Tongue (tissue), 1 donor: ENCODE measurements at regions not wholly inside any gene's neighbourhood (a gene's known extent, or its start where the extent isn't known, plus 50 kb on each side); places are given as distances from the start of the nearest gene placed in this dataset.
"Not testable (repeated sequence)": the region's sequence is repeated elsewhere in the genome, so short reads cannot be mapped to it uniquely, and the experiment has no call there.

ENCODE experiments used
- DNase-seq: peaks from one replicate; pipeline ENCODE4 v3.0.0-alpha.2; 2015

DNA sequence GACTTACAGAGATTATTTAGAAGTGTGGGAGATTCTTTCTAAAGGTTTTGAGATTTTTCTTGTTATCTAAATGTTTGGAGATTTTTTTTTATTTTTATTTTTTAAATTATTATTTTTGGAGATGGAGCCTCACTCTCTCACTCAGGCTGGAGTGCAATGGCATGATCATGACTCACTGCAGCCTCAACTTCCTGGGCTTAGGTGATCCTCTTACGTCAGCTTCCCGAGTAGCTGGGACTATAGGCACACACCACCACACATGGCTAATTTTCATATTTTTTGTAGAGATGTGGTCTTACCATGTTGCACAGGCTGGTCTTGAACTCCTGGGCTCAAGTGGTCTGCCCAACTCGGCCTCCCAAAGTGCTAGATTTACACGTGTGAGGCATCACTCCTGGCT, 694.5 kb downstream of the TLE1 start:
- DNase-seq: no peak

DNA sequence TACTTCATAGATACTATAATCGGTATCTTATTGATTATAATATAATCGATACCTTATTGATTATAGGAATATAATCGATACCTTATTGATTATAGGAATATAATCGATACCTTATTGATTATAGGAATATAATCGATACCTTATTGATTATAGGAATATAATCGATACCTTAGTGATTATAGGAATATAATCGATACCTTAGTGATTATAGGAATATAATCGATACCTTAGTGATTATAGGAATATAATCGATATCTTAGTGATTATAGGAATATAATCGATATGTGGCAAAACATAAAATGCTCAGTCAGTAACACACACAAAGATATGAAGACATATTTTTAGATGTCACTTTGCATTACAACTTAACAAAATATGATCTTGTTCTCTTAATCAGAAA, 703.8 kb downstream of the TLE1 start:
- DNase-seq: not testable (repeated sequence)

DNA sequence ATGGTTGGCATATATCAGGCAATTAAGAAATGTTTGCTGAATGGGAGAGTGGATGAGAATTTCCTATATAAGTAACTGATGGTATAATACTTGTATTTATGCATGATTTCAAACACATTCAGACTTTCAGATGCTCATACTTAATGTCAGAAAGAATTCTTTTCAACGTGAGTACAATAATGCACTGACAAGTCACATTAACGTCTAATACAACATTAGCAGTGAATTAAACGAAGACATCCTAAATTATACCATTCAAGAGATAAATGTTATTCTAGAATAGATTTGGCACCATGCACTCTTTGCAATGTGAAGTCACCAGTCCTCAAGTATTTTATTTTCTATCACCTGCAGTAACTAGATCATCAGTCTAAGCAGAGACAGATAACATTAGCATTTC, 712.9 kb downstream of the TLE1 start:
- no peak for DNase-seq

DNA sequence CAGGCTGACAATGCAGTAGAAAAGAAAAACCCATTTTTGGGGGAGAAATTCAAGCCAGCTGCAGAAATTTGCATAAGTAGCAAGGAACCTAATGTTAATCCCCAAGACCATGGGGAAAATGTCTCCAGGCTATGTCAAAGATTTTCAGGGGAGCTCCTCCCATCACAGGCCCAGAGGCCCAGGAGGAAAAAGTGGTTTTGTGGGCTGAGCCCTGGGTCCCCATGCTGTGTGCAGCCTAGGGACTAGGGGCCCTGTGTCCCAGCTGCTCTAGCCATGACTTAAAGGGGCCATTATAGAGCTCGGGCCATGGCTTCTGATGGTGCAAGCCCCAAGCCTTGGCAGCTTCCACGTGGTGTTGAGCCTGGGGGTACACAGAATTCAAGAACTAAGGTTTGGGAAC, 719.0 kb downstream of the TLE1 start:
- not testable (repeated sequence) for DNase-seq

DNA sequence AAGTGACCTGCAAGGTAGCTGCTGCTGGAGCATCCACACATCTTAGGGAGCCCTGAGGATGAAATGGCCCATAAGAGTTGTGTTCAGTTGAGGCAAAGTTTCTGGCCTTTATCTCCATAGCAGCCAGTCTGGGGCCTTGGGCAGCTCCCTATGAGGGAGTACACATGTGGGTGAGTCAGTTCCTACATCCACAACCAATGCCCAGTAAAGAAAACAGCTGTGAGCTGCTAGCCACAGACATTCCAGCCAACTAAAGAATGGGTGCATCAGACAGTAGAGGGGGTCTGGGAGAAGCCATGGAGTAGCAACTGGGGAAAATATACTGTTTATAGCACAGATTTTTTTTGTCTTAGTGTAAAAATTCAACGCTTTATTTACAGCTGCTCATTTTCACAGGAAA, 720.7 kb downstream of the TLE1 start:
- DNase-seq: no peak

GRCh38 chr9:80964914-80965313, 724.4 kb downstream of the TLE1 start:
- DNase-seq: no peak

GRCh38 chr9:80964374-80964773, 725.0 kb downstream of the TLE1 start:
- DNase-seq: no peak

GRCh38 chr9:80957801-80958200, 731.5 kb downstream of the TLE1 start:
- no peak for DNase-seq

- DNase-seq: no peak
These were observed 734.8 kb downstream of the TLE1 start for GRCh38 chr9:80954521-80954920.

- DNase-seq: no peak
These were observed 736.9 kb downstream of the TLE1 start for GRCh38 chr9:80952363-80952922.

DNA sequence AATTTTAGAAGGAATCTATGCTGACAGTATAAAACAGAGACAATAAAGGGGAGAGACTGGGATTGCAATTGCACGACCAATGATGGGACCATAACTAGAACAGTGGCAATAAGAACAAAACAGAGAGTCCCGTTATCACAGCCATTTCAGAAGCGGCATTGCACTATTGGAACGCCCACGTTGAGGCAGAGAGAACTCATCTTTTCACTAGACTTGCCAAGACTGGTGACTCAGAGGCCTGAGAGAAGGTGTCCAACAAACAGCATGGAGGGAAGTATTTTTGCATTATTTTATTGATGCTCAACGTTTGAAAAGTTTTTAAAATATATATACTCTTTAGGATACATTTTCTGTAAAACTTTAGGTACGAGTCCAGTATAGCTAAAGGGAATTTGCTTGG, 737.7 kb downstream of the TLE1 start:
- DNase-seq: no peak

DNA sequence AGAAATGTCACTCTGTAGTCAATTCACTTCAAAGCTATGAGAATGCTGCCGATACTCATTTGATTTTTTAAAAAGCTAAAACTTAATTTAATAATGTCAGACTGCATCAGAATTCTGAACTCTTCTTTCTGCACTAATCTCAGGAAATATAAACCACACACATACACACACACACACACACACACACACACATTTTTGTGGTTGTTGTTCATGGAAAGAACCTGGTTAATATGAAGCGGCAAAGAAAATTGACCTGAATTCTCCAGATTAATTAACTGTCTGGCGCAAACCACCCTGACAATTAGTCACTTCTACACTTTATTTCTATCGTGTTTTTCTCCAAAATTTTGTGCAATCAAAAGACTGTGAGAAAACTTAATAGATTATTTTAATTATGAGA, 740.5 kb downstream of the TLE1 start:
- DNase-seq: no peak

DNA sequence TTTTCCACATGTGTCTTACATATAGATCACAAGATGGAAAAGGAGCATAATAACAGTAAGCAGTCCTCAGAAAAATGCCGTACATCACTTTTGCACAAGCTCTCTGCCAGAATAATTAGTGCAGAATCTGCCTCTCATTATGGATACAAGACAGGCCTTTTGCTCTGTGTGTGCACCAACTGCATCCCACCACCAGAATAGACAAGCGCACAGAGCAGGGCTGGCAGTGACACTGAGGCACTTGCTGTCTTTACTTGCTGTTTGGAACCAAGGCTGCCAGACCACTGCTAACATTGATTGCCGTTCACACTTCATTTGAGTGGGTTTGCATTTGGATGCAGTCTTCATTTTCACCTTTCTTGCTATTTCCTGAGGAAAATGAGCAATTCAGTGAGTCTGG, 741.3 kb downstream of the TLE1 start:
- peak; percentile 35 for DNase-seq

- no peak for DNase-seq
These were observed 742.7 kb downstream of the TLE1 start for GRCh38 chr9:80946496-80947170.

- DNase-seq: no peak
These were observed 743.9 kb downstream of the TLE1 start for GRCh38 chr9:80945436-80945835.

DNA sequence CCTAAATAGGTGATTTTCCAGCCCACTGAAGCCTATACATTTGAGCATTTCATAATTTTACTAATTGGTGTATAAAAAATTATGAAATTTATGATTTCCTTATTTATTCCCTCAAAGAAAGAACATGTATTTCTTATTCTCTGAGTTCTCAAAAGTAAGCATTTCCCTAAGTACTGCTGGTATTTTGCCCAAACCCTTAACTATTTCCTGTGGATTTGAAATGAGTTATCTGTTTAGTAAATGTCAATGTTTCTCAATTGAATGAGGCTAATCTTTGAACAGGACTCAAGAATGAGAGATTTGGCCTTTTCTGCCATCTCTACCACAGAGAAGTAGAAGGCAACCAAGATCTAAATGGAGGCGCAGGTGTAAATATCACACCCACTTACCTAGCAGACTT, 751.7 kb downstream of the TLE1 start:
- DNase-seq: no peak

GRCh38 chr9:80934095-80934494, 755.3 kb downstream of the TLE1 start:
- DNase-seq: peak; percentile 68

DNA sequence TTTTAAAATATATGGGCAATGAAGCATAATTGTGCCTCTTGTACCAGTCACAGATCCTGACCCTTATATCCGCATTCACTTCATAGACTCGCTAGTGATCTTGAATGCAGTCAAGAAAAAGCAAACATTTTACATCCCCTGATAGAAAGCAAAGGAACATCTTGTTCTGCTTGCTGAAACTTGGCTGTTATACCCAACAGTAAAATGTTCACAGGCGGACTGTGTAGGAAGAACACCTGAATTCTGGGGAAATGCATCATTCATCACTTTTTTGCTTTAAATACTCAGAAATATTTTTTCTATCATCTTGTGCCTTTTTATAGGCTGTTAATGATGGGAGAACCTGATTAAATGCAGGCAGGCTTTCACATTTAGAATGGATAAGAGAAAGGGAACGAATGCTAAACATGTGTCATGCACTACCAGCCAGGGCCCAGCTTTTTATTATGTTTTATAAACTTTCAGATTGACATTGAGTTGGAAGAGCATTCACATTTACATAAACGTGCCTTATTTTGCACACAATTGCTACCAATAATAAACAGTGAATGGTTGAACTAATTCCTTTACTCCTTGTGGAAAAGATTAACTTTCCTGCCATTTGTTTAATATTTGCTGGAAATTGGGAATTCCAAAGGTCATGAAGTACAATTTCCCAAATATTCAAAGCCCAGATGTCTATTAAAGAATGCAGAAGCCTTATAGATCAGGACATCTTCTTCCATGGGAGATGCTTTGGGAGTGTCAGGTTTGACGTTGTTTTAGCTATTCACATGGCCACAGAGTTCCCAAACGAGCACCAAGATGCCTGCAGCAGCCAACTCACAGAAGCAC, 756.2 kb downstream of the TLE1 start:
- DNase-seq: peak; percentile 56

DNA sequence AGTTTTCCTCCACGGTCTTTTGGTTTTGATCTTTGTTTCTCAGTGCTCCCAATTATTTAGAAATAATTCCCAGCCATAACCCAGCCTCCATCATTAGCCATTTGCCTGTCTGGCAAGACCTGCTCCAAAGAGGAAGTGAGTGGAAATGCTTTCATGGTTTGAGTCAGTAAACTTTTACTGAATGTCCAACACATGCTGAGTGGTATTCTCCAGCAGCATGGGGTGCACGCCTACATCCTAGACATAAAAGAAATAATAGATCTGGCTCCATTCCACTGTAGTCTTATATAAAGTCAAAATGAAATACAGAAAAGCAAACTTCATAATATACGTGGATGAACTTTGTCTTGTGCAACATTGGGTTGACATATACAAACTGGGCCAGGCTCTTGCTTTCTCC, 757.2 kb downstream of the TLE1 start:
- peak; percentile 31 for DNase-seq

- no peak for DNase-seq
These were observed 758.2 kb downstream of the TLE1 start for GRCh38 chr9:80931163-80931562.

DNA sequence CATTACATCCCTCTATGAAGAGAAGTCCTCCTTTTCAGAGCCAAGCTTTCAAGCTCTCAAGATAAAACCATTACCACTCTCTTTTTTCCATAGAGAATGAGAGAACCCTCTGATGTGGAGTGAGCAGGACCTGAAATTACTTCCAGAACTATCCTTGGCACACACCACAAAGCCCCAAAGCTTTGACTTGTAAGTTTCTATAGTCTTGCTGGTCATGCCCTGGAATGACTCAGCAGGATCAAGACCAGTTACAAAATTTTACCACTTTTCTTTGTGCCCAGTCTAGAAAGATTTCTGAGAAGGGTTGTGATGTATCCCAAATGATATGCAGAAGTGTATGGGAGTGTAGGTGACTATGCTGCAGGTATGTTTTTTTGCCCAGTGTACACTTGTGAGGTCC, 760.6 kb downstream of the TLE1 start:
- no peak for DNase-seq

GRCh38 chr9:80926611-80927010, 762.7 kb downstream of the TLE1 start:
- no peak for DNase-seq

DNA sequence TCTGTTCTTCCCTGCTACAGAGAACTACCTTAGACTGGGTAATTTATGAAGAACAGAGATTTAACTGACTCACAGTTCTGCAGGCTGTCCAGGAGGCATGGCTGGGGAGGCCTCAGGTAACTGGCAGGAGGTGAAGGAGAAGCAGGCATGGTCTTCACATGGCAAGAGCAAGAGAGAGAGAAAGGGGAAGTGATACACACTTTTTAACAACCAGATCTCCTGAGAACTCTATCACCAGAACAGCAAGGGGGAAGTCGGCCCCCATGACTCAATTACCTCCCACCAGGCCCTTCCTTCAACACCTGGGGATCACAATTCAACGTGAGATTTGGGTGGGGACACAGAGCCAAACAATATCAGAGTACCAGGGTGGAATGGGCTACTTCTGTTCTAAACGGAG, 766.8 kb downstream of the TLE1 start:
- no peak for DNase-seq

GRCh38 chr9:80906728-80907127, 782.6 kb downstream of the TLE1 start:
- no peak for DNase-seq
